HG03520 (cell line): ENCODE measurements at regions not wholly inside any gene's neighbourhood (a gene's known extent, or its start where the extent isn't known, plus 50 kb on each side); places are given as distances from the start of the nearest gene placed in this dataset.
"Not testable (repeated sequence)": the region's sequence is repeated elsewhere in the genome, so short reads cannot be mapped to it uniquely, and the experiment has no call there.

ENCODE experiments used
- ATAC-seq: cut with Tn5 transposase; IDR thresholded peaks from one replicate; pipeline ENCODE4 v1.9.1; 2021; ENCODE audit warnings: mild to moderate bottlenecking, moderate library complexity; ENCODE audit not compliant: unreplicated experiment

GRCh38 chr9:42239445-42240260, 56.2 kb downstream of the SPATA31A6 start:
- not testable (repeated sequence) for ATAC-seq

GRCh38 chr9:42240261-42240579, 56.8 kb downstream of the SPATA31A6 start:
- not testable (repeated sequence) for ATAC-seq

- ATAC-seq: not testable (repeated sequence)
Measured at GRCh38 chr9:42243211-42243610, 59.8 kb downstream of the SPATA31A6 start.

GRCh38 chr9:42243822-42244221, 60.4 kb downstream of the SPATA31A6 start:
- not testable (repeated sequence) for ATAC-seq

- ATAC-seq: not testable (repeated sequence)
Measured at GRCh38 chr9:42268729-42269128, 85.3 kb downstream of the SPATA31A6 start.

GRCh38 chr9:42269171-42269570, 85.7 kb downstream of the SPATA31A6 start:
- ATAC-seq: not testable (repeated sequence)

GRCh38 chr9:42273191-42273590, 89.7 kb downstream of the SPATA31A6 start:
- ATAC-seq: not testable (repeated sequence)

GRCh38 chr9:42275141-42275540, 91.7 kb downstream of the SPATA31A6 start:
- no peak for ATAC-seq

GRCh38 chr9:42282531-42283178, 99.2 kb downstream of the SPATA31A6 start:
- ATAC-seq: not testable (repeated sequence)

- ATAC-seq: not testable (repeated sequence)
Measured at GRCh38 chr9:42283179-42283543, 99.7 kb downstream of the SPATA31A6 start.

GRCh38 chr9:42286145-42286845, 102.8 kb downstream of the SPATA31A6 start:
- not testable (repeated sequence) for ATAC-seq

GRCh38 chr9:42288002-42288864, 104.8 kb downstream of the SPATA31A6 start:
- not testable (repeated sequence) for ATAC-seq

GRCh38 chr9:42288865-42289229, 105.4 kb downstream of the SPATA31A6 start:
- ATAC-seq: not testable (repeated sequence)

GRCh38 chr9:42300124-42300523, 116.7 kb downstream of the SPATA31A6 start:
- not testable (repeated sequence) for ATAC-seq

- not testable (repeated sequence) for ATAC-seq
Measured at GRCh38 chr9:42306625-42307024, 123.2 kb downstream of the SPATA31A6 start.

- ATAC-seq: not testable (repeated sequence)
Measured at GRCh38 chr9:42307449-42307848, 124.0 kb downstream of the SPATA31A6 start.

GRCh38 chr9:42310972-42311371, 127.5 kb downstream of the SPATA31A6 start:
- ATAC-seq: not testable (repeated sequence)

- ATAC-seq: not testable (repeated sequence)
Measured at GRCh38 chr9:42316026-42316425, 132.6 kb downstream of the SPATA31A6 start.

- ATAC-seq: not testable (repeated sequence)
Measured at GRCh38 chr9:42317677-42318076, 134.2 kb downstream of the SPATA31A6 start.

GRCh38 chr9:42323084-42323809, 139.8 kb downstream of the SPATA31A6 start:
- ATAC-seq: not testable (repeated sequence)
